Gastrocnemius medialis (tissue), 4 donors: ENCODE measurements at regions not wholly inside any gene's neighbourhood (a gene's known extent, or its start where the extent isn't known, plus 50 kb on each side); places are given as distances from the start of the nearest gene placed in this dataset.

ENCODE experiments used
- ATAC-seq, 2 donors: fragments of 150-250 bp; one replicate each; pipeline ENCODE4 v1.9.1; 2016
- DNase-seq, 2 donors: peaks; one replicate each; pipeline ENCODE4 v3.0.0-alpha.2; 2019
- H3K27ac ChIP-seq, 4 donors: fragments of 200-600 bp; sonication (generic); 1 replicate in 1 of 4; 2 replicates in 3 of 4; pipeline ENCODE4 v1.5.1; 2016 to 2018; ENCODE audit warnings: mild to moderate bottlenecking in 2 of 4, moderate library complexity in 1 of 4
- H3K27me3 ChIP-seq, 3 donors: fragments of 200-600 bp; sonication (generic) in 2 of 3; 1 replicate in 1 of 3; 2 replicates in 2 of 3; pipeline versions ENCODE4 v1.5.1 to v1.6.0; 2016 to 2019; ENCODE audit warnings: mild to moderate bottlenecking in 1 of 3, moderate library complexity in 1 of 3
- H3K36me3 ChIP-seq, 2 donors: fragments of 200-600 bp; sonication (generic) in 1 of 2; one replicate each; pipeline ENCODE4 v1.5.1; 2017 to 2018
- H3K4me1 ChIP-seq, 2 donors: fragments of 200-600 bp; sonication (generic) in 1 of 2; one replicate each; pipeline ENCODE4 v1.5.1; 2016 to 2017; ENCODE audit warnings: mild to moderate bottlenecking in 2 of 2
- H3K4me3 ChIP-seq, 4 donors: fragments of 200-600 bp; sonication (generic) in 3 of 4; 1 replicate in 1 of 4; 2 replicates in 3 of 4; pipeline ENCODE4 v1.5.1; 2016 to 2019; ENCODE audit warnings: mild to moderate bottlenecking in 2 of 4
- H3K9me3 ChIP-seq, 3 donors: fragments of 200-600 bp; sonication (generic) in 2 of 3; 1 replicate in 1 of 3; 2 replicates in 2 of 3; pipeline ENCODE4 v1.5.1; 2016 to 2019
- CTCF ChIP-seq, 5 experiments: fragments of 450-650 bp in 3 of 5; fragments of 200-600 bp in 2 of 5; sonication (generic) in 2 of 5; IDR thresholded peaks in 4 of 5; conservative IDR thresholded peaks in 1 of 5; 1 replicate in 4 of 5; 2 replicates in 1 of 5; pipeline ENCODE4 v1.5.1; 2016 to 2019; ENCODE audit warnings: antibody characterized with exemption in 5 of 5, mild to moderate bottlenecking in 3 of 5, moderate library complexity in 3 of 5
- POLR2A ChIP-seq, 2 donors: fragments of 450-650 bp; IDR thresholded peaks; one replicate each; pipeline ENCODE4 v1.6.1; 2017; ENCODE audit warnings: antibody characterized with exemption in 2 of 2, mild to moderate bottlenecking in 2 of 2, moderate library complexity in 2 of 2
- in situ Hi-C, 4 donors: fragments of 200-750 bp; cut with MboI; loops; one replicate each; pipeline versions ENCODE4 v1.15.0 to v1.8.0; 2017; ENCODE audit warnings: low sequenced_read_pairs in 4 of 4
- intact Hi-C: fragments of 100-400 bp; cut with DNase I; formaldehyde crosslinking; loops from one replicate; pipeline ENCODE4 v1.15.1; 2023; ENCODE audit warnings: low total_unique reads

DNA sequence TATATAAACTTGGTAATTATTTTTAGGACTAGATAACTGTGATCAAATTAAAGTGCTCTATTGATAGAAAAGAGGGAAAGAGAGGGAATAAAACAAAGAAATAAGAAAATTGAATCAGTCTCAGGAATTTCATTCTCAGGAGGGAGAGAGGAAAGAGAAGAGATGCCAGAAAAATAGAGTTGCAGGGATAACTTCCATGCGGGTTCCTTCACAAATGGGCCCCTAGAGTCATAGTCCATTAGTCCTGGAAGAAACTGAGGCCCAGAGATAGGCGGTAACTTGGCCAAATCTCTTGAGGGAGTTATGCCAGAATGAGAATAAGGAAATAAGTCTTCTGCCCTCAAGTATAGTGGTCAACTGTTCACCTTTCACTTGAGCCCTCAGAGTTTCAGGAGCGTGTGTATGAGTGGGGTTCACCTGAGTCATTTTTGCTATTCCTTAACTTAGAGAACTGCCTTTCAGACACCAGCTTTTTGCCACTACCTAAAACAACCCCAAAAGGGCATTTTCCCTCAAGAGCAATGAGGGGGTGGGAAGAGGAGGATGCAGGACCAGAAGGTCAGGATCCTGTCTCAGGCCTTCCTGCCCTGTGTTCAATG, 192.6 kb downstream of the MEX3B start:
- H3K4me1 ChIP-seq = peaks cover 0 to 3% of the 10 kb centered on the region in 2 donors
- in situ Hi-C loops = no loop called here

DNA sequence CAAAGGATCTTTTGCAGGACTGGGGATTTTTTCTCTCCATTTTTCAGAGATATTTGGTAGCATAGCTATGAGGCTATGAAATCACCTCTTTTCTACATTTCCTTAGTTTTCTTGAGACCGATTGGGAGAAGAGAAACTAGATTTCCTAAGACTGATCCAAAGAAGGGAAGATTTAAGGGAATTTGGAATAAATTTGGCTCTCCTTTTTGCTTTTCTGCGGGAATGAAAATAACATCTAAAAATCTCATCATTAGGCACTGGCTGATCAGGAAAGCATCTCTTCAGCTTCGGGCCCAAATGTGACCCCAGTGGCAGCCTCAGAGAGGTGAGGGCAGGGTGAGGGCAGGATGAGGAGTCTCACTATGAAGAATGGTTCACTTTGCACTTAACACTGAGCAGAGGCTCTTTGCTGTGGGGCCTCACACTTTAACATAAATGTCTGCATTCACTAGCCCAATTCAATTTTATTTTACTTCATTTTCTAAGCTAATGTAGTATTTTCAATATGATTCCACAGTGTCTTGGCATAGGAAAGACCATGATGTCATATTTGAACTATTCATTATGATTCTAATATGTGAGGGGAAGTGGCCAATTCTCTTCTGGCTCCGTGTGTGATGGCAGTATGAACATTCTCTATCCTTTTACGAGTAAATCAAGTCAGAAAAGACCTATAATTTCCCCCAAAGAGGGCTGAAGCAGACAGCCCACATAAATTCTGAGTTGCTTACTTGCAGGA, 193.2 kb downstream of the MEX3B start:
- in situ Hi-C loops (no loop called here), intact Hi-C loops (no loop called here)
- Histone ChIP-seq H3K4me3 (no peak overlapping the region), H3K27me3 (no peaks in the 10 kb centered on the region), H3K9me3 (no peaks in the 10 kb centered on the region), H3K27ac (no peak overlapping the region), H3K4me1 (no peaks in the 10 kb centered on the region), H3K36me3 (no peaks in the 10 kb centered on the region)
- DNase-seq (no peak), ATAC-seq (no peak)
- TF ChIP-seq POLR2A (IDR thresholded peaks at IDR 0.05) (no peak), CTCF (IDR thresholded peaks at IDR 0.05 in 4 of 5, conservative IDR thresholded peaks at IDR 0.05 in 1 of 5) (no peak)

More for the DNA sequence above, 192.6 kb downstream of the MEX3B start:
- no peak overlapping the region for H3K27ac ChIP-seq
- ATAC-seq (no peak), DNase-seq (no peak)
- no peak overlapping the region for H3K4me3 ChIP-seq
- H3K9me3 ChIP-seq = no peaks in the 10 kb centered on the region
- TF ChIP-seq CTCF (IDR thresholded peaks at IDR 0.05 in 4 of 5, conservative IDR thresholded peaks at IDR 0.05 in 1 of 5) = no peak
- TF ChIP-seq POLR2A (IDR thresholded peaks at IDR 0.05) = no peak
- no peaks in the 10 kb centered on the region for H3K36me3 ChIP-seq
- intact Hi-C loops = no loop called here
- H3K27me3 ChIP-seq = no peaks in the 10 kb centered on the region

- ATAC-seq = no peak
- in situ Hi-C loops = no loop called here
Measured at GRCh38 chr15:81851757-81852156, 194.1 kb downstream of the MEX3B start.

DNA sequence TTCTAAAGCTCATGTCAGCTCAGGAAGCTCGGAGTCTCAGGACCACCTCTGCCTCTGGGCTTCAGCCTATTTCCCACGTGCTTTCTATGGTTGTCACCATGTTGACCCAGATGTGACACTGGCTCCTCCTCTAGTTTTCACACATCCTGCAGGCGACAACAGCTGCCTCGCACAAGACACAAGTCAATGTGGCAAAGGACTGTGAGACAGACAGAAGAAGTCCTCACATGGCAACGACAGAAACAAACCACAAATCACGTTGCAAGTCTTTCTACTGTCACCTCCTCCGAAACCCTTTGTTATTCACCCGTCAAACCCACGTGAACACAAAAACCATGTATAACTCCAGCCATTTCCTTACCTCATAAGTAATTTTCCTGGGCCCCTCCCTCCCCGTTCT, 194.5 kb downstream of the MEX3B start:
- no peak for TF ChIP-seq POLR2A (IDR thresholded peaks at IDR 0.05)
- TF ChIP-seq CTCF (IDR thresholded peaks at IDR 0.05 in 4 of 5, conservative IDR thresholded peaks at IDR 0.05 in 1 of 5) = no peak
- in situ Hi-C loops = no loop called here
- Histone ChIP-seq H3K27ac (no peak overlapping the region), H3K9me3 (no peaks in the 10 kb centered on the region), H3K4me3 (no peak overlapping the region), H3K4me1 (no peaks in the 10 kb centered on the region), H3K27me3 (no peaks in the 10 kb centered on the region), H3K36me3 (no peaks in the 10 kb centered on the region)
- no peak for DNase-seq
- ATAC-seq = no peak
- intact Hi-C loops = no loop called here

More at GRCh38 chr15:81851757-81852156, 194.1 kb downstream of the MEX3B start:
- Histone ChIP-seq H3K36me3 (no peaks in the 10 kb centered on the region), H3K9me3 (no peaks in the 10 kb centered on the region), H3K27me3 (no peaks in the 10 kb centered on the region), H3K27ac (no peak overlapping the region), H3K4me3 (no peak overlapping the region), H3K4me1 (no peaks in the 10 kb centered on the region)
- TF ChIP-seq CTCF (IDR thresholded peaks at IDR 0.05 in 4 of 5, conservative IDR thresholded peaks at IDR 0.05 in 1 of 5) (no peak), POLR2A (IDR thresholded peaks at IDR 0.05) (no peak)
- no peak for DNase-seq
- intact Hi-C loops = no loop called here
